CMK (cell line): ENCODE measurements at regions not wholly inside any gene's neighbourhood (a gene's known extent, or its start where the extent isn't known, plus 50 kb on each side); places are given as distances from the start of the nearest gene placed in this dataset.

Source experiments
- DNase-seq: peaks from one replicate; pipeline ENCODE4 v3.0.0-alpha.2; 2010; ENCODE audit warnings: low read depth

DNA sequence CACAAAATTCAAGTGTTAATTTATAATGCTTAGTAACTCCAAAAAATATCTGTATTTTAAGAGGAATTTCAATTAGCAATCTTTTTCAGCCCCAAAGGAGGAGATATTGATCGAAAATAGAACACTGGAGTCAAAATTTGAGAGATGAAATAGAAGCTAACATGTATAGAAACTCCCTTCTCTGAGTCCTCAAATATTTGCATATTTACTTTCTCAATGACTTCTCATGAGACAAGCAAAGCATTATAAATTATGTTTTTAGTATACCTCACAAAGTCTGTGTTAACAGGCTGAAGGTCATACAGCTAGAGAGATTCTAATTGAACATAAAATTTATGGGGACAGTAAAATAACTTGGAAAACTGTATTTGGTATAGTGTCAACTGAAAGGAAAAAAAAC, 260.5 kb downstream of the GPAM start:
- DNase-seq, result no peak

DNA sequence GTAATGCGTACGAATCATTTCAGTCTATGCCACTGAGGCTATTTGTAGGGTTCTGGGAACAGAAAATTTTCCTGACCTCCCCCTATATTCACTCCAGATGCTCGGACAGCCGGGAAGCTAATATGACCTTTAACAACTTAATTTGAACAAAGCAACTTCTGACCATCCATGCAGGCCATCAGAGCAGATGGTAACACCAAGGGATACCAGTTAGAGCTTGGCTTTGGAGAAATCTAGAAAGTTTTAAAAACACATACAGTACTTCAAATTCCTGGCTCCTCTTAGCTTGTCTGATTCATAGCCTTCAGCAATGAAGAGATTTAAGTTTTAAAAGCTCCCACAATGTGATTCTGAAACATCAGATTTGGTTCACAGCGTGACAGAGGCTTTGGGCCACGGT, 257.3 kb downstream of the GPAM start:
- DNase-seq, result no peak

DNA sequence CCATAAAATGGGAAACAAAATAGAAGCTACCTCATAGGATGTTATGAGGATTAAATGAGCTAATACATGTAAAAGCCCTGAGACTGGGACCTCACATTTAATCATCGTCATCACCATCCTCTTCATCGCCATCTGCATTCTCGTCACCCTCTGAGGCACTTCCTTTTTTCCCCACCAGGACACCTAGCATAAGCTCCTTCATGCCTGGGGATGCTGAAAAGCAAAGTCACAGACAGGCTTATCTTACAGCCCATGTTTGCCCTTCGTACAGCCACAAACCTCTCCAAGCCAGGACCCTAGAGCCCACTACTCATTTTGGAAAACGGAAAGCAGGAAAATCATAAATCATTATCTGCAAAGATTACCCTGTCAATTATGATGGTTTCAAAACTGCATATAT, 249.6 kb downstream of the GPAM start:
- no peak for DNase-seq

DNA sequence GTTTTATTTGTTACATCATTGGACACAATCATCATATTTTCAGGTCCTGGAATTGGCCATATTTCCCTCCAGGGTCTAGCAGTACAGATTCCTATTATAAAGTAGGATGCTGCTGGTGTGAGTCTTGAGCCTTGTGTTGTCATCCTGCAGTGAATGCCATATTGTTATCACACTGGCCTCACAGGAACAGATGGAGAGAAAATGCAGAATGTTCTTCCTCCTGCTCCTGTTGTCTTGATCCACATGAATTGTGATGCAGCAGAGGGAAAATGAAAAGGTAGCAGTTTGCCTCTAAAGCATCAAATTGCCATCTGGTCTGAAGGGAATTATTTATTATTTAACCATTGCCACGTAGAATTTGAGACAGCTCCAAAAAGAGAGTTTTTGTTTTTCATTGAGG, 248.6 kb downstream of the GPAM start:
- DNase-seq, result no peak

DNA sequence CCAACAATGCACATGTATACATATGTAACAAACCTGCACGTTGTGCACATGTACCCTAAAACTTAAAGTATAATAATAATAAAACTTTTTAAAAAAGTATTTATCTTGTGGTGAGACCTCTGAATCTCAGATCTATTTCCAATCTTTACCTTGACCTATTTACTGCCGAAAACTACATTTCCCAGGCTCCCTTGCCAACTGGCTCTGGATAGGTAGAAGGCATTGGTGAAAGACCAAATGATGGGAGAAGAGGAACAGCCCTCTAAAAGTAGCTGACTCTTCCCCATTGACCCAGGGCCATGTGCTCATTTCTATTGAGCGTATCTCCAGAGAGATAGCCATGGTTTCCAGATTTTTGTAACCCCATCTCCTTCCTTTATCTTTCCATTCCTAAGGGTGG, 247.4 kb downstream of the GPAM start:
- DNase-seq, result no peak

DNA sequence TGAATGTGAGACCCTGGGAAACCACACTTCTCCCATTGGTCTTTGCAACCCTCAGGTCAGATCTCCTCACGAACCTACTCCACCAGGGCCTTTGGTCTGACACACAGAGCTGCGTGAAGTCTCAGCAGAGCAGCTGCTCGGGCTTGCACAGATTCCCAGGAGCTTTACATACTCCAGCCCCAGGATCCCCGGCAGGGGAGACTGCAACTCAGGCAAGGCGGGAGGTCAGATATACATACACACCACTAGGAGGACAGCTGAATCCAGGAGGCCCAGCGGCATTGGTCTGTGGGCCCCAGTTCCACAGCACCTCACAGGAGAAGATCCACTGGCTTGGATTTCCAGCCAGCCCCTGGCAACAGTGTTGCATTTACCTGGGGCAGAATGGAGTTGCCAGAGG, 239.2 kb downstream of the GPAM start:
- no peak for DNase-seq

DNA sequence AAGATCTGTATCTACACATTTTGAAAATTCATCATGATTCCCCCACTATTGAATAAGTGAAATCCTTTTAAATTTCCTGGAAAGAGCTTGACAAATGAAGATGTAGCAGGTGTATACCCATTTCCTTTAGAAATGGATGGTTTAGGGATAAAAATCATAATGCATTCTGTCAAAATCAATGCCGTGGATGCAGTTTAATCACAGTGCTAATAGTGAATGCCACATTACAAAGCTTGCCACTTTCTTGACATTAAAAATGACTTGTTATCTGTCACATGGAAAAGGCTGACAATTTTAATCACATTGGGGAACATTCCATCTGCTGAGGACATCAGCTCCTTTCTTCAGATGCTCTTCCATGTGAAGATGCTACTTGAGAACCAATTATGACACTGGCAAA, 229.6 kb downstream of the GPAM start:
- DNase-seq, result no peak

DNA sequence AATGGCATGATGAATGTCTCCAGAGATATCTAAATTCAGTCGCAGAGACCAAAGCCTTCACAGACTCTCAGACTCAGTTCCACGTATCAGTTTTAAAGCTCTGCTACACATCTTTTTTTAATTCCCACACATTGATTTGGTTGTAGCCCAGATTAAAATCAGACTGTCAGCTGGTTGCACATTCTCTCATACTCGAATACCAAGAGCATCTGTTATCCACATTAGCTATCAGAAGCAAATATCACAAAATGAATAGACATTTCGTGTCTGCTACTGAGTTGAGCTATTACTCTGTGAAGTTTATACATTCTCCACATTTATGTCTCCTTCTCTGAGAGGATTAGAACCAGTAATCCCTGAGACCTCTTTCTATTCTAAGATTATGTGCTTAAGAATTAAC, 229.2 kb downstream of the GPAM start:
- no peak for DNase-seq

DNA sequence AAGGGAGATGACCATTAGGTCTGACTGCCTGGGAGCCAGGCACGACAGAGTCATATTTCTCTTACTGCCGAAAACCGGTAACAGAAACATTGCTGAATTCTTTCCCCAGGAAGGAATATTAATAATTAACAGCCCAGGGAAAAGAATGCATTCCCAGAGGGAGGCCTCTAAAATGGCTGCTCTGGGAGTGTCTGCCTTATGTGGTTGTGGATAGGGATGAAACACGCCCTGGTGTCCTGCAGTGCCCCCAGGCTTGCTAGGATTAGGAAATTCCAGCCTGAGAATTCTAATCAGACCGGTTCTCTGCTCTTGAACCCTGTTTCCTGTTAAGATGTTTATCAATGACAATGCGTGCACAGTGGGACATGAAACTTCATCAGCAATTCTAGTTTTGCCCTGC, 226.7 kb downstream of the GPAM start:
- no peak for DNase-seq

DNA sequence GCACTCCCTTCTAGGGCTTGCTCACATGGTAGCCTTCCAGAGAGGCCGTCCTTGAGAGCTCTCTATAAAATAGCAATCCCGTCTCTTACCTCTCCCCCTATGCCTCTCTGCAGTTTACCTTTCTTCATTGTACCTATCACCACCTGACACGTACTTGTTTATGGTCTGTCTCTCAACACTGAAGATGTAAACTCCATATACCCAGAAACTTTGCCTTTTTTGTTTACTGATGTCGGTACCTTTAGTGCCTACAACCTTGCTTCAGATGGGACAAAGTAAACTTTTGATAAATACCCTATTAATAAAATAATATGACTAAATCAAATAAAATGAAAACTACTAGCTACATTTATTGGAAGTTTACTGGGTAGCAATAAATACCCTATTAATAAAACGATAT, 220.6 kb downstream of the GPAM start:
- DNase-seq, result no peak

DNA sequence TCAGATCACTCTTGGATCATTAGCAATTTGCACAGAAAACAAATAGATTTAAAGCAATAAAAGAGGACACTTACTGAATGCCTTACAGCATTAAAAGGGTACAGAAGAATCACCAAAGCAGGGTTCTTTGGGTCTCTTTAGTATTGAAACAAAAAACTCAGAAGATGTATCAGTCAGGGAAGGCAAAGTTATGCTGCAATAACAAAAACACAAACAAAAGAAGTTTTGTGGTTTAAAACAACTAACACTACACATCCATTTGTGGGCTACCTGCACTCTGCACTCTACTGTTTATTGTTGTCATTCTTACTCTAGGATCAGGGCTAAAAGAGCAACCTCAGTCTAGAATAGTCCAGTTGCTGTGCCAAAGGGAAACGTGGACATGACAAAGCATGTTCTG, 216.4 kb downstream of the GPAM start:
- no peak for DNase-seq

DNA sequence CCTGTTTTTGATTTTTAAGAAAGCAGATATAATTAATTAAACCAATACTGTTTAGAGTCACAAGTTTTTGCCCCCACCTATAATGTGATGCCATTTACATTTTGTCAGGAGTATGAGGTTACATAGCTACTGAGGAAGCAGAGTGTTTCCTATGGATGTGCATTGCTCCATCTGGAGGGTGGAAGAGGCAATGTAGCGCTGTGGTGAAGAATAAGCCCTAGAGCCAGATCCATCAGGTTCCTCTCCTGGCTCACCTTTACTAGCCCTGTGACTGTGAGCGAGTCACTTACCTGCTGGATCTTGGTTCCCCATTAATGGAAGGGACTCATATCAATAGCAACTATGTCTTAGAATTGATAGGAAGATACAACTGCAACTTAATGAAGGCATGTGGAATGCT, 216.0 kb downstream of the GPAM start:
- no peak for DNase-seq

DNA sequence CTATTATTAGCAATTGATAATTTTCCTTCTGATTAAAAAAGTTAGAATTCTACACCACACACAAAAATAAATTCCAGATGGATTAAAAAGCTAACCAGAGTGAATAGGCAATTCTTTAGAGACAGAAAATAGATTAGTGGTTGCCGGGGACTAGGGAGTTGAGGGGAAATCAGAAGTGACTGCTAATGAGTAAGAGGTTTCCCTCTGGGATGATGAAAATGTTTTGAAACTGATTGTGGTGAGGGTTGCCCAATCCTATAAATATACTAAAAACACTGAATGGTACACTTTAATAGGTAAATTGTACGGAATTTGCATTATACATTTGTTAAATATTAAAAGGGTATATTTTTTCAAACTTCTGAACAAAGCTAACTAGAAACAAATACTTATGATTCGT, 214.9 kb downstream of the GPAM start:
- no peak for DNase-seq

DNA sequence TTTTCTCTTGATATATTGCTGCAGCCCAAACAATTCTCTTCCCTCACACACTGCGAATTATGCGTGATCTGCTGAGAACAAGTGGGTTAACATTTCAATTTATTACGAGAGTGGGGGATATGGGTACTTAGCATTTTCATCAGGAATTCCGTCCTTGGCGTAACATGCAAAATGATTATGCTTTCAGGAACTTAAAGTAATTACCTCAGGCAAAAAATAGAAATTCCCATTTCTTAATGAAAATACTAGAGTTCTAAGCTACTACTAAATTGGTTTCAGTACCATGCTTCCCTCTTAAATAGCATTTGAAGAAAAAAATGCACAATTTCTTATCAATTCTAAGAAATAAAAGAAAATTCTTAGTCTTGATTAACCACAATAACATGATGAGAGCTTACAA, 213.5 kb downstream of the GPAM start:
- DNase-seq, result no peak

DNA sequence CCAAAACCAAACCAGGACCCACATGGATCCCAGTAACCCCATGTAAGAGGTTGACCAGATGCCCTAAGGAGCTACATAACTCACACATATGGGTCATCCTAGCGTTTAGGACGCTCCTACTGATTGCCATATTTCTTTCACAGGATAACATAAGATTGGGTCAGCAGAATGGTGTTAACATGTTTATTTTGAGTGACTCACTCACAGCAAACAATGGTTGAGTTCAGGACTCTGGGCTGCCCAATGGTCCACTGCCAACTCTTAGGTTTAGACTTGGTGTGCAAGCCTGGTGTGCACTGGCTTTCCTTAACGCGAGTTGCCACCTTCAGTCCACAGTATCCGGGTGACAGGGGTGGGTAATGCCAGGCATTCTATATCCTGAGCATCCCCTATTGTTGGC, 211.5 kb downstream of the GPAM start:
- DNase-seq, result no peak

DNA sequence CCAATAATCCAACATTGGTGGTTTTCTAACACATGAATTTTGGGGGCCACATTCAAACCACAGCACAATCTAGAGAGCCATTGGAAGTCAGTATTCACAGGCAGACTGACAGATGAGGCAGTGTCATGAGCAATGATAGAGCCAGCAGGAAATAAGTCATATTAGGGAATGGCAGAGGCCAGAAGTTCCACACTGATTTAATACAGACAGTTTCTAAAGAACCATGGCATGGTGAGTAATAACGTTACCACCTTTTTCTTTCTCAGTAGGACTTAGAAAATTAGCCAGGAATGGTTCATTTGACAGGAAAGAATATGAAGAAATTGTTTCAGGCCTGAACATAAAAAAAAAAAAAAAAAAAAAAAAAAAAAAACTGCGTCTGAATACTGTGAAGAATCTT, 210.3 kb downstream of the GPAM start:
- DNase-seq, result no peak

DNA sequence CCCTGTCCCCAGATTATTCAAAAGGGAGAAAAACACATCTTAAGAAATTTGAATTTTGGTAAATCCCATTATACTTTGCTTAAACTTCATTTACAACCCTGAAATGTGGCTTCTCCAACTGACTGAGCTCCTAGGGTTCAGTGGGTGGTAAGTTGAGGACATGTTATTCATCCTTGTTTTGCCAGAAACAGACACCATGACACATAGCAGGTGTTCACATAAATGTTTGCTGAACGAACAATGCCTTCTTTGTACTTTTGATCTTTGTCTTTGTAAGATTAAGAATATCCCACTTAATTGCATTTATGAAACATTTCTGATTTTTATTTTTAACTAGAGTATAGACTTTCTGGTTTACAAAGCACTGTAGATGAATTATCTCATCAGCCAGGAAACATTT, 209.7 kb downstream of the GPAM start:
- DNase-seq, result no peak

DNA sequence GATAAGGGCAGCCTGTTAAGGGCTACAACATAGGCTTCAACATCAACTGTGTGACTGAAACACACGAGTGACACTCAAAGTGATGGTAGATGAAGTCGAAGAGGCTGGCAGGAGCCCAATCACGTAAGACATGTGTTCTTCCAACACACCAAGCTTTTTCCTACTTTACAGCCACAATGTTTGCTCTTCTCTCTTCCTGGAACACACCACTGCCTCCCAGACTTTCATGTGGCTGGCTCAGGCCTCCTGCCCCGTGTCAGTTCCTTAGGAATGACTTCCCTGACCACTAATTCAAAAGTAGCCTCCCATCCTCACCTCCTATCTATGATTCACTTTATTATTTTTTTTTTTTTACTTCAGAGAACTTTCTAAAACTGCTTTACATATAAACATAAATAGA, 209.2 kb downstream of the GPAM start:
- no peak for DNase-seq

DNA sequence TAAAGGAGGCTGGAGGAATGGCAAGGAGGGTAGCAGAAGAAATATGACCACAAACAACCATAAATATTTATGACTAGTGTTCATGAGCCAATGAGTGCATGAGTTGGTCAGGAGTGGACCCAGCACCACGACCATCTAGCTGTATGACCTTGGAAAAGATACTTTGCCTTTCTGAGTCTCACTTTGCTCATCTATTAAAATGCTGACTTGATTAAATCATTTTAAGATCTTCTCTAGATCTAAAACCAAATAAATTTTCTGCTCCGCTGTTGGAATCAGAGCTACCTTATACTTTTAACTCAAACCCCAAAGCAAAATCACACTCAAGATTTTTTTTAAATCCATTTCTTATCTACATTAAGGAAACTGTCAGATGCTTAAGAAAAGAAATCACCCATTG, 207.0 kb downstream of the GPAM start:
- DNase-seq, result no peak

DNA sequence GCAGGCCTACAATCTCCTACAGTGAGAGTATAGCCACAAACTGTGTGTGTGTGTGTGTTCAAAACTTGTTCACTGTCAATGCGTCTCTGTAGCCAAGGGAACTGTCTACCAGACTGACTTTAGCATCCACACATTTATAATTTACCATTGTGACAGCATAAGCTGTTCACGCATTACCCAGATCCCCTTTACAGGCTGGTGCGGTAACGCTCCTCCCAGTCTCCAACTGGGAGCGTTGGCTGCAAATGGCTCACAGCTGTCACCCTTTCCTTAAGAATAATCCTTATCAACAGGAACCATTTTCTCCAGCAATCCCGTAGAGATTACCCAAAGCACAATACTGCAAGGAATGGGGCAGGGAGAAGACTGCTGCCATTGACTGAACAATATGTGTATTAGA, 199.5 kb downstream of the GPAM start:
- no peak for DNase-seq

DNA sequence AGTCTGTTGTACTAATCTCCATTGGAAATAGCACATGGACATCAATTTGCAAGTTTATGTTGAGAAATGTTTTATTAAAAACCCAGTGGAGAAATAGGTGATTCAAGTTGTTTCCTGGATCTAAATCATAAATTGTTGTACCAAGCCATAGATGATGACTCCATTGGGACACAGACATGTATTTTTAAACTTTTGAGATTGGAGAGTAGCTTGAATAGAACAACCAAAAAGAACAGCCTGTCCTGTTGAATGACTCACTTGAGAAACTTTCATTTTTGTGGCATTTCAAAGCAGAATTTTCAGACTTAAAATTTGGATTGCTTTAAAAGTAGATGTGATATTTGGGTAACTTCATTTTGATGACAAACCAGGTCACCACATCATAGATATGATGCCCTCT, 197.5 kb downstream of the GPAM start:
- no peak for DNase-seq

DNA sequence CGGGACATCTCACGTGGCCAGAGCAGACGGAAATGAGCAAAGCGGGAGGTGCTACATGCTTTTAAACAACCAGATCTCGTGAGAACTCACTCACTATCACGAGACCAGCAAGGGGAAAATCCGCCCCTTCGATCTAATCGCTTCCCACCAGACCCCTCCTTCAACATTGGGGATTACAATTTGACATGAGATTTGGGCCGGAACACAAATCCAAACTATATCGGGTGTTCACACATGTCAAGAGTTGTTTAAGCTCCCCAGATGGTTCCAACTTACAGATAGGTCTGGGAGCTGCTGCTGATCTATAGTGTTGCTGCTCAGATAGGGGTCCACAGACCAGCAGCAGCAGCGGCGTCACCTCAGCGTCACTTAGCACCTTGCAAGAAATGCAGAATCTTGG, 194.9 kb downstream of the GPAM start:
- no peak for DNase-seq

DNA sequence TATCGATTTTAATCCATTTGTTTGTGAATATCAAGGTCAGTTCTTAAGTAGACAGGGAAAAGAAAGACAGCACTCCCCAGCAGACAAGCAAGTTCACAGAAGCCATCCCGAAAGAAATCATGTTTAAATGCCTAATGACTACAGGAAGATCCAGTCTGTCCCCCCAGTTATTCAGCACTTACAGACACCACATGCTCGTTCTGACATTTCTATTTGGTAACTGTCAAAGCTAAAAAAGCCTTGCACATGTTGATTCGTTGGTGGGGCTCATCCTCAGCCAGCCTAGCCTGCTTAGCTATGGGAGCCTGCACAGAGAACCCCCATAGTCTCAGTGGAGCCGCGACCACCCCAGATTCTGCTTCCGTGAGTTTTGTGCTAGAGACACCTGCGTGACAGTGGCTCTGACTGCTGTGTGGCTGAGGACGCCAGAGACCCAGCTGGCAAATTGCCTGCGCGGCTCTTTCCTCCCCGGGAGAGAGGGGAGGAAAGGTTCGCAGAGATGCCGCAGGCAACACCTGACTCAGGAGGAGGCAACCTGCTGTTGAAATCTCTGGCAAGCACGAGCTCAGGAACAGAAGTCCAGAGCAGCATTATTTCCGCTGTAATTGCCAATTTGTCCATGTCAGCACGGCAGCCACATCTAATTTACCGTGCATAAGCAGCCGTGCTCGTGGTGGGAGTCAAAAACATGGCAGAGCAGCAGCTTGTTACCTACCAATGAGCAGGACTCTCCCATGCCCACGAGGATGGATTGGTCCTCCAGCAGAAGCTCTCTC, 194.2 kb downstream of the GPAM start:
- no peak for DNase-seq

DNA sequence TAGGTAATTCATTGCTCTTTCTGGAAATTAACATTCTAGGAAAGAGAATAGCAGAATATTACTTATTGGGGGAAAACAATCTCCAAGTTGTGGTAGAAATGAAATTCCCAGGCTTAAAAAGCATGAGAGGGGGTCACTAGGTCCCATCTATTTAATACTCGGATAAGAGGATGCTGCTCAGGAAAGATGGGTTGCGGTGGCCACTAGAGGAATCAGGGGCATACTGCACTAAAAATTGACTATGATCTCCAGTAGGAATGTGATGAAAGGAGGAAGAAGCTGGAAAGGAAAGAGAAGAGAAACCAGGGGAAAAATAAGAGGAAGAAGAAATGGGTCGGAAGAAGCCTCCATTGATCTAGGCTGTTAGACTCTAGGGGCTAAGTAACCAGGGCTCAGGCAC, 192.8 kb downstream of the GPAM start:
- no peak for DNase-seq

DNA sequence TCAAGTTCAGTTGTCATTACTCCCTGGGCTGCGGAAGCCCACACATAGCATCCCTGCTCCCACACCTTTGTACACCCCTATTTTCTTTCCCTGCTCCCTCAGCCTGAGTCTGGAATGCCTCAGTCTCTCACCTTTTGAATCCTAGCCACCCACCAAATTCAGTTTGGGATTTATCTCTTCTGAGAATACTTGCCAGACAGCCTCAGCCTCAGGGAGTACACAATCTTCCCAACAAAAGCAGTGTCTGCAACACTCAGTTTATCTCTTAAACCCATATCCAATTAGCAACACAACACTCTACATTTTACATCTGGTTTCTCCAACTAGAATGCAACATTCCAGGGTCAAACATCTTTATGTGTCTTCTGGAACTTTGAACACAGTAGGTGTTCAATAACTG, 190.2 kb downstream of the GPAM start:
- no peak for DNase-seq
